Esophagus squamous epithelium (tissue), 4 donors: ENCODE measurements at regions not wholly inside any gene's neighbourhood (a gene's known extent, or its start where the extent isn't known, plus 50 kb on each side); places are given as distances from the start of the nearest gene placed in this dataset.

Source experiments
- POLR2A ChIP-seq, 4 donors: fragments of 450-650 bp; IDR thresholded peaks; one replicate each; pipeline ENCODE4 v1.6.1; 2017; ENCODE audit warnings: antibody characterized with exemption in 4 of 4, mild to moderate bottlenecking in 4 of 4, moderate library complexity in 3 of 4
- TF ChIP-seq, protein P1 (sequence below), 6 experiments: fragments of 450-650 bp in 4 of 6; fragments of 200-600 bp in 2 of 6; sonication (generic) in 2 of 6; IDR thresholded peaks; one replicate each; pipeline ENCODE4 v1.5.1; 2016 to 2019; ENCODE audit warnings: antibody characterized with exemption in 6 of 6, mild to moderate bottlenecking in 4 of 6, moderate library complexity in 4 of 6

DNA sequence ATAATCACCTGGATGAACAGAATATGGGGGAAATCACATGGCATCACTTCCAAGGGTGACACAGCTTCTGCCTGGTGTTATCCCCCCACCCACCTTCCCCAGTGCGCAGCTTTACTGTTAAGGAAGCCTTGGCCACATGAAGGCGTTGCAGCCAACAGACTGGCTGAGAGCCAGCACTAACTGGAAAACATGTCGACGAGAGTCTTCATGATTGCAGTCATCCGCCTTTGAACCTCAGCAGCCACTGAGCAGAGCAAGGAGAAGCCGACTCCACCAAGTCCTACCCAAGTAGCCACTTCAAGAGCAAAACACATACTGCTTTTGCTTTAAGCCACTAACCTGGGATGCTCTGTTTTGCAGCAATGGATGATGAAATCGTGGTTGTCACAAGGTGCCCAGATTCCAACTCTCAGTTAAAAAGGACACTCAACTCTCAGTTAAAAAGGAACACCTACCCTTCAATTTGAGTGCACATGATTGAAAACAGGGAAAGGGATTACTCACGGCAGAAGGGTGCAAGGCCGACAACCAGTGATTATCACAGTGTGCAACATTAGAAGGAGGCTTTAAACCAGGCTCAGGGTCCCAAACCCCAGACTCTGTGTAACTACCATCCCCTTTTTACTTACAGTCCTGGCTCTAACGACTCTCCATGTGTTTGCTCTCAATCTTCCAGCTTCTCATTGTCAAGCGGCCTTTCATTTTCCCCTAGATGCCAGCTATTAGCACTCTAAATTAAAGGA, 149.1 kb downstream of the KLF12 start:
- TF ChIP-seq, protein P1, sequence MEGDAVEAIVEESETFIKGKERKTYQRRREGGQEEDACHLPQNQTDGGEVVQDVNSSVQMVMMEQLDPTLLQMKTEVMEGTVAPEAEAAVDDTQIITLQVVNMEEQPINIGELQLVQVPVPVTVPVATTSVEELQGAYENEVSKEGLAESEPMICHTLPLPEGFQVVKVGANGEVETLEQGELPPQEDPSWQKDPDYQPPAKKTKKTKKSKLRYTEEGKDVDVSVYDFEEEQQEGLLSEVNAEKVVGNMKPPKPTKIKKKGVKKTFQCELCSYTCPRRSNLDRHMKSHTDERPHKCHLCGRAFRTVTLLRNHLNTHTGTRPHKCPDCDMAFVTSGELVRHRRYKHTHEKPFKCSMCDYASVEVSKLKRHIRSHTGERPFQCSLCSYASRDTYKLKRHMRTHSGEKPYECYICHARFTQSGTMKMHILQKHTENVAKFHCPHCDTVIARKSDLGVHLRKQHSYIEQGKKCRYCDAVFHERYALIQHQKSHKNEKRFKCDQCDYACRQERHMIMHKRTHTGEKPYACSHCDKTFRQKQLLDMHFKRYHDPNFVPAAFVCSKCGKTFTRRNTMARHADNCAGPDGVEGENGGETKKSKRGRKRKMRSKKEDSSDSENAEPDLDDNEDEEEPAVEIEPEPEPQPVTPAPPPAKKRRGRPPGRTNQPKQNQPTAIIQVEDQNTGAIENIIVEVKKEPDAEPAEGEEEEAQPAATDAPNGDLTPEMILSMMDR (IDR thresholded peaks at IDR 0.05) = no peak
- TF ChIP-seq POLR2A (IDR thresholded peaks at IDR 0.05) = no peak
